IMR-90 (cell line): ENCODE measurements at regions not wholly inside any gene's neighbourhood (a gene's known extent, or its start where the extent isn't known, plus 50 kb on each side); places are given as distances from the start of the nearest gene placed in this dataset.

Experiments used
- CTCF ChIP-seq: conservative IDR thresholded peaks from 2 replicates; pipeline ENCODE4 v1.5.1; 2012; ENCODE audit warnings: mild to moderate bottlenecking, low read depth, low read length, improper control_type of control experiment
- FOS ChIP-seq: fragments of 150-350 bp; IDR thresholded peaks from 2 replicates; pipeline ENCODE4 v1.6.1; 2016; ENCODE audit warnings: low read depth, low read length
- MAZ ChIP-seq: IDR thresholded peaks from 2 replicates; pipeline ENCODE4 v1.6.1; 2012; ENCODE audit warnings: low read depth, mild to moderate bottlenecking, low read length, improper control_type of control experiment, moderate library complexity, borderline replicate concordance
- POLR2A ChIP-seq: IDR thresholded peaks from 2 replicates; pipeline ENCODE4 v1.6.1; 2012; ENCODE audit warnings: mild to moderate bottlenecking, low read depth, low read length
- RFX5 ChIP-seq: IDR thresholded peaks from 2 replicates; pipeline ENCODE4 v1.8.0; 2012; ENCODE audit warnings: low read depth, mild to moderate bottlenecking, low read length, moderate library complexity

- TF ChIP-seq MAZ (no peak), RFX5 (no peak), CTCF (no peak), POLR2A (no peak), FOS (no peak)
Observed at GRCh38 chr2:5766056-5766455, 73.9 kb downstream of the SOX11 start.
